Epithelial cell of proximal tubule (primary cell): ENCODE measurements at regions not wholly inside any gene's neighbourhood (a gene's known extent, or its start where the extent isn't known, plus 50 kb on each side); places are given as distances from the start of the nearest gene placed in this dataset.

Experiments used
- DNase-seq: peaks from one replicate; pipeline ENCODE4 v3.0.0-alpha.2; 2011; ENCODE audit warnings: low read depth
- H3K4me3 ChIP-seq: 2 replicates; pipeline ENCODE4 v1.5.1; 2011; ENCODE audit warnings: low read depth, mild to moderate bottlenecking, low read length
- TF ChIP-seq, protein P1 (sequence below): conservative IDR thresholded peaks from 2 replicates; pipeline ENCODE4 v1.5.1; 2012; ENCODE audit warnings: low read depth, mild to moderate bottlenecking, low read length

DNA sequence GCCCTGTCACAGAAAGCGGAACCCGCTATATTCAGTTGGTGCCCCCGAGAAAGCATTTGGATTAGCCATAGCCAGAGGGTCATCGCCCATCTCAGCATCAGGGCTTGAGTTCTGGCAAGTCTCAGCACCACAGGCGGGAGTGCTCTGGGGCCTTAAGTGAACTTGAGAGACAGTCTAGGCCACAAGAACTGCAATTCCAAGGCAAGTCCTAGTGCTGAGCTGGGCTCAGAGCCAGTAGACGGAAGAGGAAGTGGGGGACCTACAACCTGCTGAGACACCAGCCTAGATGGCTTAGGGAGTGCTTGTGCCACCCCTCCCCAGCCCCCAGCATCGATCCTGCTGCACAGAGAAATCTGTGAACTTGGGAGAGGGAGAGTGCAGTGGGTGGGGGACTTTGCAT is 594.9 kb downstream of the CCDC171 start:
- H3K4me3 ChIP-seq = no peak overlapping the region
- TF ChIP-seq, protein P1, sequence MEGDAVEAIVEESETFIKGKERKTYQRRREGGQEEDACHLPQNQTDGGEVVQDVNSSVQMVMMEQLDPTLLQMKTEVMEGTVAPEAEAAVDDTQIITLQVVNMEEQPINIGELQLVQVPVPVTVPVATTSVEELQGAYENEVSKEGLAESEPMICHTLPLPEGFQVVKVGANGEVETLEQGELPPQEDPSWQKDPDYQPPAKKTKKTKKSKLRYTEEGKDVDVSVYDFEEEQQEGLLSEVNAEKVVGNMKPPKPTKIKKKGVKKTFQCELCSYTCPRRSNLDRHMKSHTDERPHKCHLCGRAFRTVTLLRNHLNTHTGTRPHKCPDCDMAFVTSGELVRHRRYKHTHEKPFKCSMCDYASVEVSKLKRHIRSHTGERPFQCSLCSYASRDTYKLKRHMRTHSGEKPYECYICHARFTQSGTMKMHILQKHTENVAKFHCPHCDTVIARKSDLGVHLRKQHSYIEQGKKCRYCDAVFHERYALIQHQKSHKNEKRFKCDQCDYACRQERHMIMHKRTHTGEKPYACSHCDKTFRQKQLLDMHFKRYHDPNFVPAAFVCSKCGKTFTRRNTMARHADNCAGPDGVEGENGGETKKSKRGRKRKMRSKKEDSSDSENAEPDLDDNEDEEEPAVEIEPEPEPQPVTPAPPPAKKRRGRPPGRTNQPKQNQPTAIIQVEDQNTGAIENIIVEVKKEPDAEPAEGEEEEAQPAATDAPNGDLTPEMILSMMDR = no peak
- DNase-seq = no peak

DNA sequence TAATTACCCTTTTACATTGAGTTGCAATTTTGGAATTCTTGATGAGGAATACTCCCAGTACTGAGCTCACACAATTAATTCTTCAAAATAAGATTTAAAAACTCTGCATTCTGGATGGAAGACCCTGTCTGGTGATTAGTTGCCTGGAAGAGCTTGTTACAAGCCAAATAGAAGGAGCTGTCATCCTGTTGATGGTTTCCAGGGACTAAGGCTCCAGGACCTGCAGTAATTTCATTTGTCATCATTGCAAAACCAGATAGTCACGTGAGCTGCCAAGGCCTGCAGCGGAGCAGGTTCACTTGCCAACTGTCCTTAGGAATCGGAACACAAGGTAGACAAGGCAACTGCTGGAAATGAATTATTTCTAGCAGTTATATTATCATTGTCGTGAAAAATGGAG is 597.7 kb downstream of the CCDC171 start:
- TF ChIP-seq, protein P1 = no peak
- DNase-seq = no peak
- H3K4me3 ChIP-seq = no peak overlapping the region

DNA sequence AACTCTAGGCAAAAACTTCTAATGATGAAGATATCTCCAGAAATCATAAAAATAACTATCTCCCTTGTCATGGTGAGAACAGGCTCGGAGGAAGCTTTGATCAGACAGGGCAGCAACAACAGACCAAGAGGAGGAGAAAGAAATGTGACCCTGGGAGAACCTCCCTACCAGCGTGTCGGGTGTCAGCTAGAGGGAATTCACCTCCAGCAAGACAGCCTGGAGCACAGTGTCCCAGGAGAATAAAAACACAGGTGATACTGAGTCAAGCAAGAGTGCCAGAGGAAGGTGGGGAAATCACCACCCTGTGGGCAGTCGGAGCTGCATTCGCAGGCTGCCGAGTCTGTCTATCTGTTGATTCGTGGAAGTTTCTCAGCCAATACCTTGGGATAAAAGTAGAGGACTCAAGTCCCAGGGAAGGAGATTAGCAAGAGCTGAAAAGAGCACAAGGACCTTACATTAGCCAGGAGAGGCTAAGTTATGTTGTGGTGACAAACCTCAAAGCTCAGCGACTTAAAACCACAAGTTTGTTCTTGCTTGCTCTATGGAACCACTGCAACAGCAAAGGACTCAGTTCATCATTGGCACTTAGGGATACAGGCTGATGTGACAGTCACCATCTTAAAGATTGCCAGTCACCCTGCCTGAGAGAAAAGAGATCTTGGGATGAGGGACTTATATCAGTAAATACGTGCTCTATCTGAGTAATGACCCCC is 598.3 kb downstream of the CCDC171 start:
- TF ChIP-seq, protein P1 = no peak
- no peak overlapping the region for H3K4me3 ChIP-seq
- no peak for DNase-seq

DNA sequence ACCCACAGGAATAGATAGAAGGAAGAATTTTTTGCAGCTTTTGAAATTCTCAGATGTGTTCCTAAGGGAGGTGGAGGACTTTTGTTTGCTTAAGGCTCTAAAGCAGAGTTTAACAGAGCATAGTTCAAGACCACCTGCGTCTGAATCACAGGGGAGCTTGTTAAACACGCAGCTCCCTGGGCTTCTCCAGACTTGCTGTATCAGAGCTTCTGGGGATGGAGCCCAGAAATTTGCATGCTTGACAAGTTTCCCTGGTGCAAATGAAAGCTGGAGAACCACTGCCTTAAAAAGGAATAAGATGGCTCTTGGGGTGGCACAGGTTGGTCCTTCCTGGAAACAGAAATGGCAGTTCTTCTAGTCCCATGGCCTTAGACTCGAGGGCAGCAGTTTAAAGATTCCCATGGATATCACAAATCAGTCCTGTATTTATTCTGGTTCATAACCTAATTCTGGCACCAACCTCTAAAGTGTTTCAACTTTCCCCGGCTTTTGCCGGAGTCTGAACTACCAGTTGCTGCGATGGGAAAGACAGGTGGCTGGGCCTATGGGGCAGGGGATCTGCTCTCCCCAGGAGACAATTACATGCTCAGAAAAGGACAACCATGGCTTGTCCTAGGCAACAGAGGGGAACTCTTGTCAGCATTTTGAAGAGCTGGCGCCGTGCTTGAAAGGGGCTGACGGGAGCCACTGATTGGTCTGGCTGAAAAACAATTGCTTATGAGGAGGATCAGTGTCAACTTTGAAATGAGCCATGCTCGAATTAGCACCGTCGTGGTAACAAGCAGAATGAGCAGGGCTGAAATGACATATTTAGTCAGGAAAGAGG is 599.6 kb downstream of the CCDC171 start:
- no peak overlapping the region for H3K4me3 ChIP-seq
- no peak for DNase-seq
- TF ChIP-seq, protein P1 = no peak

DNA sequence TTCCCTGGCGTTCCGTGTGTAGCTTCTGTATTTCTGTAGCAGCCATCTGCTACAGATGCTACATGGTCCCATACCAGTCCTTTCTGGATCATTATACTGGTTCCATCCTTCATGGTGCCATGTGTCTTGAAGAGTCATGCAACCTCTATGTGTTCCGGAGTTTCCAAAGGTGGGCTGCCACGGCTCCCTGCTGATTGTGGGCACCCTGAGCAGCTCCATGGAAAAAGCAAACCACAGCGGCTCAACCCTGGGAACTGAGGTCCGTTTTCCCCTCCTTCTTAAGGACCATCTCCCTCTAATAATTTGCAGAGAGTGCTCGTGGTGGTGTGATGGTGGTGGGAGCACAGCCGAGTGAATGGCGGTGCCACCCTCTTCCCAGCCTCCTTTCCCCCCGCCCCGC is 600.4 kb downstream of the CCDC171 start:
- TF ChIP-seq, protein P1 = no peak
- H3K4me3 ChIP-seq = no peak overlapping the region
- no peak for DNase-seq

DNA sequence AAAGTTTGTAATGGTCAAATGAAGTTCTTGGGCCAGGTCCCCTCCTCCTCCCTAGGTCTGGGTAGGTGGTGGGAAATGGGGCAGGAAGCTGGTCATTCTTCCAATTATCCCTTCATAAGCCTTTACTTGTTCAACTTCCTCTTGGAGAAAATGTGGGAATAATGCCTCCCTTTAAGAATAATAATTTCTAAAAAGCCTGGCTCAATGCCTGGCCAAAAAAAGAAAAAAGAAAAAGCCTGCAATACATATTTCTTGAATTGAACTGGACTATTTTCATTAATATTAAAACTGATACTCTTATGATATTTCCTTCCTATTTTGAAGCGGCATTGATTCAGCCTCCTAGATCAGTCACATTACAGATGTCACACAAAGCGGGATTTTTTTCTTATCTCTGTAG is 600.9 kb downstream of the CCDC171 start:
- TF ChIP-seq, protein P1 = no peak
- H3K4me3 ChIP-seq = no peak overlapping the region
- DNase-seq = no peak
